HEK293 (cell line): ENCODE measurements at regions not wholly inside any gene's neighbourhood (a gene's known extent, or its start where the extent isn't known, plus 50 kb on each side); places are given as distances from the start of the nearest gene placed in this dataset.
"Not testable (repeated sequence)": the region's sequence is repeated elsewhere in the genome, so short reads cannot be mapped to it uniquely, and the experiment has no call there.

Experiments used
- CTCF ChIA-PET: fragments of 350-600 bp; formaldehyde crosslinking; extraction: SDS; loops from one replicate; lab custom pipeline; 2021; ENCODE audit warnings: antibody characterized with exemption; lab: Yijun Ruan, JAX
- POLR2A ChIA-PET: fragments of 300-600 bp; formaldehyde crosslinking; extraction: SDS; loops from one replicate; lab custom pipeline; 2020; ENCODE audit warnings: antibody characterized with exemption, inconsistent platforms; lab: Yijun Ruan, JAX
- H3K27ac ChIP-seq: fragments of 200-500 bp; sonication (Bioruptor generic); 2 replicates; pipeline ENCODE4 v1.5.1; 2014; ENCODE audit warnings: low read depth, low read length, control low read depth, inconsistent platforms; ENCODE audit errors: extremely low read depth
- H3K36me3 ChIP-seq, 2 experiments: fragments of 200-500 bp in 1 of 2; sonication (Bioruptor generic) in 1 of 2; 1 replicate in 1 of 2; 2 replicates in 1 of 2; pipeline ENCODE4 v1.5.1; 2014 to 2017; ENCODE audit warnings: inconsistent platforms in 2 of 2, low read length in 2 of 2; ENCODE audit not compliant: control insufficient read depth in 2 of 2, insufficient read depth in 1 of 2
- H3K4me1 ChIP-seq: fragments of 200-500 bp; sonication (Bioruptor generic); 2 replicates; pipeline ENCODE4 v1.5.1; 2014; ENCODE audit warnings: mild to moderate bottlenecking, low read length, inconsistent platforms; ENCODE audit not compliant: control insufficient read depth, insufficient read depth
- H3K4me3 ChIP-seq: 2 replicates; pipeline ENCODE4 v1.5.1; 2011; ENCODE audit warnings: low read depth, mild to moderate bottlenecking, control low read depth, low read length, moderate library complexity
- H3K9me3 ChIP-seq: fragments of 200-500 bp; sonication (Bioruptor generic); 2 replicates; pipeline ENCODE4 v1.5.1; 2014; ENCODE audit warnings: low read depth, low read length, inconsistent platforms; ENCODE audit not compliant: control insufficient read depth, insufficient read depth
- HOXA7 ChIP-seq: sonication (generic); formaldehyde crosslinking; IDR thresholded peaks from 2 replicates; pipeline ENCODE4 v1.8.1; 2022; ENCODE audit warnings: missing genetic modification reagents, borderline replicate concordance
- KLF16 ChIP-seq: fragments of 450-650 bp; formaldehyde crosslinking; IDR thresholded peaks from 2 replicates; pipeline ENCODE4 v1.5.1; 2017; ENCODE audit warnings: missing biosample characterization, missing genetic modification characterization
- MEIS1 ChIP-seq: sonication (generic); formaldehyde crosslinking; IDR thresholded peaks from 2 replicates; pipeline ENCODE4 v1.8.1; 2022; ENCODE audit warnings: missing genetic modification reagents, mild to moderate bottlenecking, borderline replicate concordance
- ZBTB48 ChIP-seq: fragments of 450-650 bp; formaldehyde crosslinking; IDR thresholded peaks from 2 replicates; pipeline ENCODE4 v1.5.1; 2016; ENCODE audit warnings: missing biosample characterization, missing genetic modification characterization
- ZNF157 ChIP-seq: fragments of 450-650 bp; formaldehyde crosslinking; IDR thresholded peaks from 2 replicates; pipeline ENCODE4 v1.5.1; 2016; ENCODE audit warnings: missing biosample characterization, missing genetic modification characterization
- ZNF184 ChIP-seq: fragments of 450-650 bp; IDR thresholded peaks from 2 replicates; pipeline ENCODE4 v1.5.1; 2018; ENCODE audit warnings: missing biosample characterization, mild to moderate bottlenecking, missing genetic modification characterization
- ZNF19 ChIP-seq: fragments of 450-650 bp; formaldehyde crosslinking; IDR thresholded peaks from 2 replicates; pipeline ENCODE4; 2016; ENCODE audit warnings: missing biosample characterization, missing genetic modification characterization, low read depth
- ZNF223 ChIP-seq: fragments of 450-650 bp; formaldehyde crosslinking; IDR thresholded peaks from 2 replicates; pipeline ENCODE4 v1.5.1; 2016; ENCODE audit warnings: missing biosample characterization, missing genetic modification characterization
- ZNF791 ChIP-seq: fragments of 450-650 bp; formaldehyde crosslinking; IDR thresholded peaks from 2 replicates; pipeline ENCODE4 v1.5.1; 2016; ENCODE audit warnings: missing biosample characterization, missing genetic modification characterization
- TF ChIP-seq, protein P1 (sequence below): fragments of 450-650 bp; formaldehyde crosslinking; IDR thresholded peaks from 2 replicates; pipeline ENCODE4 v1.5.1; 2016; ENCODE audit warnings: missing biosample characterization, missing genetic modification characterization
- TF ChIP-seq, protein P2 (sequence below): fragments of 450-650 bp; formaldehyde crosslinking; conservative IDR thresholded peaks from 2 replicates; pipeline ENCODE4 v1.5.1; 2016; ENCODE audit warnings: low read depth, missing biosample characterization, missing genetic modification characterization
- TF ChIP-seq, protein P3 (sequence below): fragments of 450-650 bp; formaldehyde crosslinking; optimal IDR thresholded peaks from 2 replicates; pipeline ENCODE3; 2016; ENCODE audit warnings: missing biosample characterization, mild to moderate bottlenecking, missing genetic modification characterization
- TF ChIP-seq, protein P4 (sequence below): fragments of 450-650 bp; formaldehyde crosslinking; IDR thresholded peaks from 2 replicates; pipeline ENCODE4 v1.5.1; 2016; ENCODE audit warnings: missing biosample characterization, missing genetic modification characterization, borderline replicate concordance

DNA sequence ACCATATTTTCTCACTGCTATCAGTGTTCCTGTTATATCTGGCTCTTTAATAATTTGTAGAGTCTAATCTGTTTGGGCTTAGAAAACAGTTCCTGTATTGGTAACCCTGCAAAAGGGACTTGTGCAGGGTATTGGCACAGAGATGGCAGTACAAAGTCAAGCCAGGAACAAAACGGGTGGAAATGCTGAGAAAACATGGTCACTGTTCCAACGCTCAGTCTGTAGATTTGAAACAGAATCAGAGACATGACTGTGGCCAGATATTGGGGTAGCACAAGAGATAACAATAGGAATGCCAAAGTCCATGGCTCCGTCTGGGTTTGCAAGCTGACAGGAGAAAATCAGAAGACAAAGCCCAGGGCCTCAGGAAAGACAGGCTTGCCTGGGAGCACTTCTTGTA lies 290.7 kb upstream of the PDE3A start (continued):
- TF ChIP-seq, protein P1, sequence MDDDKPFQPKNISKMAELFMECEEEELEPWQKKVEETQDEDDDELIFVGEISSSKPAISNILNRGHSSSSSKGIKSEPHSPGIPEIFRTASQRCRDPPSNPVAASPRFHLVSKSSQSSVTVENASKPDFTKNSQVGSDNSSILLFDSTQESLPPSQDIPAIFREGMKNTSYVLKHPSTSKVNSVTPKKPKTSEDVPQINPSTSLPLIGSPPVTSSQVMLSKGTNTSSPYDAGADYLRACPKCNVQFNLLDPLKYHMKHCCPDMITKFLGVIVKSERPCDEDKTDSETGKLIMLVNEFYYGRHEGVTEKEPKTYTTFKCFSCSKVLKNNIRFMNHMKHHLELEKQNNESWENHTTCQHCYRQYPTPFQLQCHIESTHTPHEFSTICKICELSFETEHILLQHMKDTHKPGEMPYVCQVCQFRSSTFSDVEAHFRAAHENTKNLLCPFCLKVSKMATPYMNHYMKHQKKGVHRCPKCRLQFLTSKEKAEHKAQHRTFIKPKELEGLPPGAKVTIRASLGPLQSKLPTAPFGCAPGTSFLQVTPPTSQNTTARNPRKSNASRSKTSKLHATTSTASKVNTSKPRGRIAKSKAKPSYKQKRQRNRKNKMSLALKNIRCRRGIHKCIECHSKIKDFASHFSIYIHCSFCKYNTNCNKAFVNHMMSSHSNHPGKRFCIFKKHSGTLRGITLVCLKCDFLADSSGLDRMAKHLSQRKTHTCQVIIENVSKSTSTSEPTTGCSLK (tag by site-specific recombination): no peak
- TF ChIP-seq, protein P2, sequence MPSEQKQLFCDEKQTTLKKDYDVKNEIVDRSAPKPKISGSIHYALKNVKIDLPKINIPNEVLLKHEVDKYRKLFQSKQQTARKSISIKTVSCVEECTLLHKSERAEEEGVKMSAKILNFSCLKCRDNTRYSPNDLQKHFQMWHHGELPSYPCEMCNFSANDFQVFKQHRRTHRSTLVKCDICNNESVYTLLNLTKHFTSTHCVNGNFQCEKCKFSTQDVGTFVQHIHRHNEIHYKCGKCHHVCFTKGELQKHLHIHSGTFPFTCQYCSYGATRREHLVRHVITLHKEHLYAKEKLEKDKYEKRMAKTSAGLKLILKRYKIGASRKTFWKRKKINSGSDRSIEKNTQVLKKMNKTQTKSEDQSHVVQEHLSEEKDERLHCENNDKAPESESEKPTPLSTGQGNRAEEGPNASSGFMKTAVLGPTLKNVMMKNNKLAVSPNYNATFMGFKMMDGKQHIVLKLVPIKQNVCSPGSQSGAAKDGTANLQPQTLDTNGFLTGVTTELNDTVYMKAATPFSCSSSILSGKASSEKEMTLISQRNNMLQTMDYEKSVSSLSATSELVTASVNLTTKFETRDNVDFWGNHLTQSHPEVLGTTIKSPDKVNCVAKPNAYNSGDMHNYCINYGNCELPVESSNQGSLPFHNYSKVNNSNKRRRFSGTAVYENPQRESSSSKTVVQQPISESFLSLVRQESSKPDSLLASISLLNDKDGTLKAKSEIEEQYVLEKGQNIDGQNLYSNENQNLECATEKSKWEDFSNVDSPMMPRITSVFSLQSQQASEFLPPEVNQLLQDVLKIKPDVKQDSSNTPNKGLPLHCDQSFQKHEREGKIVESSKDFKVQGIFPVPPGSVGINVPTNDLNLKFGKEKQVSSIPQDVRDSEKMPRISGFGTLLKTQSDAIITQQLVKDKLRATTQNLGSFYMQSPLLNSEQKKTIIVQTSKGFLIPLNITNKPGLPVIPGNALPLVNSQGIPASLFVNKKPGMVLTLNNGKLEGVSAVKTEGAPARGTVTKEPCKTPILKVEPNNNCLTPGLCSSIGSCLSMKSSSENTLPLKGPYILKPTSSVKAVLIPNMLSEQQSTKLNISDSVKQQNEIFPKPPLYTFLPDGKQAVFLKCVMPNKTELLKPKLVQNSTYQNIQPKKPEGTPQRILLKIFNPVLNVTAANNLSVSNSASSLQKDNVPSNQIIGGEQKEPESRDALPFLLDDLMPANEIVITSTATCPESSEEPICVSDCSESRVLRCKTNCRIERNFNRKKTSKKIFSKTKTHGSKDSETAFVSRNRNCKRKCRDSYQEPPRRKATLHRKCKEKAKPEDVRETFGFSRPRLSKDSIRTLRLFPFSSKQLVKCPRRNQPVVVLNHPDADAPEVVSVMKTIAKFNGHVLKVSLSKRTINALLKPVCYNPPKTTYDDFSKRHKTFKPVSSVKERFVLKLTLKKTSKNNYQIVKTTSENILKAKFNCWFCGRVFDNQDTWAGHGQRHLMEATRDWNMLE (tag by site-specific recombination): no peak
- TF ChIP-seq ZBTB48: no peak
- TF ChIP-seq MEIS1: no peak
- TF ChIP-seq ZNF791 (tag by site-specific recombination): no peak
- no peak for TF ChIP-seq KLF16 (tag by site-specific recombination)
- TF ChIP-seq ZNF184 (tag by site-specific recombination): no peak
- no peak for TF ChIP-seq ZNF157 (tag by site-specific recombination)
- no peak for TF ChIP-seq ZNF19 (tag by site-specific recombination)
- TF ChIP-seq HOXA7 (CRISPR knock-in tag): no peak
- TF ChIP-seq, protein P3, sequence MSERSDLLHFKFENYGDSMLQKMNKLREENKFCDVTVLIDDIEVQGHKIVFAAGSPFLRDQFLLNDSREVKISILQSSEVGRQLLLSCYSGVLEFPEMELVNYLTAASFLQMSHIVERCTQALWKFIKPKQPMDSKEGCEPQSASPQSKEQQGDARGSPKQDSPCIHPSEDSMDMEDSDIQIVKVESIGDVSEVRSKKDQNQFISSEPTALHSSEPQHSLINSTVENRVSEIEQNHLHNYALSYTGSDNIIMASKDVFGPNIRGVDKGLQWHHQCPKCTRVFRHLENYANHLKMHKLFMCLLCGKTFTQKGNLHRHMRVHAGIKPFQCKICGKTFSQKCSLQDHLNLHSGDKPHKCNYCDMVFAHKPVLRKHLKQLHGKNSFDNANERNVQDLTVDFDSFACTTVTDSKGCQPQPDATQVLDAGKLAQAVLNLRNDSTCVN (tag by site-specific recombination): no peak

DNA sequence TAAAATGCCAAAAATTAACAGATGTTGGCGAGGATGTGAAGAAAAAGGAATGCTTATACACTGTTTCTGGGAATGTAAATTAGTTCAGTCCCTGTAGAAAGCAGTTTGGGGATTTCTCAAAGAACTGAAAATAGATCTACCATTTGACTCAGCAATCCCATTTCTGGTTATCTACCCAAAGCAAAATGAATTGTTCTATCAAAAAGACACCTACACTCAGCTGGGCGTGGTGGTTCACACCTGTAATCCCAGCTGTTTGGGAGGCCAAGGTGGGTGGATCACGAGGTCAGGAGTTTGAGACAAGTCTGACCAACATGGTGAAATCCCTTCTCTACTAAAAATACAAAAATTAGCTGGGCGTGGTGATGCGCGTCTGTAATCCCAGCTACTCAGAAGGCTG lies 279.3 kb upstream of the PDE3A start:
- Histone ChIP-seq H3K27ac (no peak overlapping the region), H3K4me1 (no peaks in the 10 kb centered on the region), H3K9me3 (no peaks in the 10 kb centered on the region)
- POLR2A ChIA-PET: no interaction called here
- CTCF ChIA-PET: no interaction called here
- no peak for TF ChIP-seq ZNF223 (tag by site-specific recombination)
- TF ChIP-seq, protein P4, sequence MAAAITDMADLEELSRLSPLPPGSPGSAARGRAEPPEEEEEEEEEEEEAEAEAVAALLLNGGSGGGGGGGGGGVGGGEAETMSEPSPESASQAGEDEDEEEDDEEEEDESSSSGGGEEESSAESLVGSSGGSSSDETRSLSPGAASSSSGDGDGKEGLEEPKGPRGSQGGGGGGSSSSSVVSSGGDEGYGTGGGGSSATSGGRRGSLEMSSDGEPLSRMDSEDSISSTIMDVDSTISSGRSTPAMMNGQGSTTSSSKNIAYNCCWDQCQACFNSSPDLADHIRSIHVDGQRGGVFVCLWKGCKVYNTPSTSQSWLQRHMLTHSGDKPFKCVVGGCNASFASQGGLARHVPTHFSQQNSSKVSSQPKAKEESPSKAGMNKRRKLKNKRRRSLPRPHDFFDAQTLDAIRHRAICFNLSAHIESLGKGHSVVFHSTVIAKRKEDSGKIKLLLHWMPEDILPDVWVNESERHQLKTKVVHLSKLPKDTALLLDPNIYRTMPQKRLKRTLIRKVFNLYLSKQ: no peak
- TF ChIP-seq, all 188 proteins: peak for 0
- Histone ChIP-seq H3K4me3 (no peak overlapping the region), H3K36me3 (no peaks in the 10 kb centered on the region)

DNA sequence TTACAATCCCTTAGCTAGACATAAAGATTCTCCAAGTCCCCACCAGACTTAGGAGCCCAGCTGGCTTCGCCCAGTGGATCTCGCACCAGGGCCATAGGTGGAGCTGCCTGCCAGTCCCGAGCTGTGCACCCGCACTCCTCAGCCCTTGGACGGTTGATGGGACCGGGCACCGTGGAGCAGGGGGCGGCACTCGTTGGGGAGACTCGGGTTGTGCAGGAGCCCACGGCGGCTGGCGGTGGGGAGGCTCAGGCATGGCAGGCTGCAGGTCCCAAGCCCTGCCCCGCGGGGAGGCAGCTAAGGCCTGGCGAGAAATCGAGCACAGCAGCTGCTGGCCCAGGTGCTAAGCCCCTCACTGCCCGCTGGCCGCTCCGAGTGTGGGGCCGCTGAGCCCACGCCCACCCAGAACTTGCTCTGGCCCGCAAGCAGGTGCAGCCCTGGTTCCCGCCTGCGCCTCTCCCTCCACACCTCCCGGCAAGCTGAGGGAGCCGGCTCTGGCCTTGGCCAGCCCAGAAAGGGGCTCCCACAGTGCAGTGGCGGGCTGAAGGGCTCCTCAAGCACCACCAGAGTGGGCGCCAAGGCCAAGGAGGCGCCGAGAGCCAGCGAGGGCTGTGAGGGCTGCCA lies 275.0 kb upstream of the PDE3A start:
- H3K4me1 ChIP-seq, H3K36me3 ChIP-seq, POLR2A ChIA-PET, CTCF ChIA-PET, H3K4me3 ChIP-seq, H3K9me3 ChIP-seq, H3K27ac ChIP-seq: not testable (repeated sequence)
